LNCAP (cell line): ENCODE measurements at regions not wholly inside any gene's neighbourhood (a gene's known extent, or its start where the extent isn't known, plus 50 kb on each side); places are given as distances from the start of the nearest gene placed in this dataset.

Source experiments
- CTCF ChIP-seq: fragments of 450-650 bp; IDR thresholded peaks from 2 replicates; pipeline ENCODE4 v1.5.1; 2017; ENCODE audit warnings: mild to moderate bottlenecking

GRCh38 chr4:36773467-36773866, 471.1 kb upstream of the NWD2 start:
- TF ChIP-seq CTCF, result no peak

GRCh38 chr4:36775544-36775943, 469.0 kb upstream of the NWD2 start:
- no peak for TF ChIP-seq CTCF

- TF ChIP-seq CTCF, result no peak
Observed at GRCh38 chr4:36779601-36780000, 464.9 kb upstream of the NWD2 start.

- TF ChIP-seq CTCF, result no peak
Observed at GRCh38 chr4:36785973-36786372, 458.6 kb upstream of the NWD2 start.

- TF ChIP-seq CTCF, result no peak
Observed at GRCh38 chr4:36786519-36786918, 458.0 kb upstream of the NWD2 start.

GRCh38 chr4:36794716-36795115, 449.8 kb upstream of the NWD2 start:
- no peak for TF ChIP-seq CTCF

- no peak for TF ChIP-seq CTCF
Observed at GRCh38 chr4:36812149-36812548, 432.4 kb upstream of the NWD2 start.

GRCh38 chr4:36815536-36815935, 429.0 kb upstream of the NWD2 start:
- no peak for TF ChIP-seq CTCF
